ENCODE measurements at regions not wholly inside any gene's neighbourhood (a gene's known extent, or its start where the extent isn't known, plus 50 kb on each side); places are given as distances from the start of the nearest gene placed in this dataset.

DNA sequence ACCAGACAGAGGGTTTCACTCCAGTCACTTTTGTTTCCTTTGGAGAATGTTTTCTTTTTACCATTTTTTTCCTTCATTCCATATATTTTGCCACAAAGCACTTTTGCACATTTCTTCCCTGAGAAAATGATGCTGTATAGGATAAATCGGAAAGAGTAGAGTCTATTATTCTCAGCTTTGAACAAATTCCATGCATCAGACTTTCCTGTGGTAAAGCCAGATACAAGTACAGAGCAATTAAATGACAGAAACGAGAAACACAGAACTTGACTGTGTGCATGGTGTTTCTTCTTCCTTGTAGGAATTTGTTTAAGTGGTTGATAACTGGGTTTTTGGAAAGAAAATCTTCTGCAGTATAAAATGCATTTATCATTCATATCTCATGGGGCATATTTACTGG, 107.4 kb upstream of the CSNK1A1L start:
- TF ChIP-seq, protein P1, sequence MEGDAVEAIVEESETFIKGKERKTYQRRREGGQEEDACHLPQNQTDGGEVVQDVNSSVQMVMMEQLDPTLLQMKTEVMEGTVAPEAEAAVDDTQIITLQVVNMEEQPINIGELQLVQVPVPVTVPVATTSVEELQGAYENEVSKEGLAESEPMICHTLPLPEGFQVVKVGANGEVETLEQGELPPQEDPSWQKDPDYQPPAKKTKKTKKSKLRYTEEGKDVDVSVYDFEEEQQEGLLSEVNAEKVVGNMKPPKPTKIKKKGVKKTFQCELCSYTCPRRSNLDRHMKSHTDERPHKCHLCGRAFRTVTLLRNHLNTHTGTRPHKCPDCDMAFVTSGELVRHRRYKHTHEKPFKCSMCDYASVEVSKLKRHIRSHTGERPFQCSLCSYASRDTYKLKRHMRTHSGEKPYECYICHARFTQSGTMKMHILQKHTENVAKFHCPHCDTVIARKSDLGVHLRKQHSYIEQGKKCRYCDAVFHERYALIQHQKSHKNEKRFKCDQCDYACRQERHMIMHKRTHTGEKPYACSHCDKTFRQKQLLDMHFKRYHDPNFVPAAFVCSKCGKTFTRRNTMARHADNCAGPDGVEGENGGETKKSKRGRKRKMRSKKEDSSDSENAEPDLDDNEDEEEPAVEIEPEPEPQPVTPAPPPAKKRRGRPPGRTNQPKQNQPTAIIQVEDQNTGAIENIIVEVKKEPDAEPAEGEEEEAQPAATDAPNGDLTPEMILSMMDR (IDR thresholded peaks at IDR 0.05; ENCODE audit: low read depth, low read length): no peak
- TF ChIP-seq POLR2A (IDR thresholded peaks at IDR 0.05; ENCODE audit: extremely low read depth, insufficient read length): no peak
- no peak for TF ChIP-seq MYC (IDR thresholded peaks at IDR 0.05; ENCODE audit: low read depth, low read length)

Data from NB4 (cell line).